ENCODE measurements at regions not wholly inside any gene's neighbourhood (a gene's known extent, or its start where the extent isn't known, plus 50 kb on each side); places are given as distances from the start of the nearest gene placed in this dataset.

- TF ChIP-seq EZH2phosphoT487 (IDR thresholded peaks at IDR 0.05; ENCODE audit: low read depth) (no peak), CTCF (IDR thresholded peaks at IDR 0.05; ENCODE audit: low read depth, low read length) (no peak)
- H3K4me2 ChIP-seq (ENCODE audit: low read length) = no peak overlapping the region
- H3K79me2 ChIP-seq (ENCODE audit: low read length) = no peaks in the 10 kb centered on the region
- no peaks in the 10 kb centered on the region for H3K36me3 ChIP-seq (replicated peaks; ENCODE audit: low read depth, low read length)
- H4K20me1 ChIP-seq (ENCODE audit: insufficient read depth, low read length) = no peaks in the 10 kb centered on the region
- no peak overlapping the region for H3K27ac ChIP-seq (ENCODE audit: low read length)
- H2AFZ ChIP-seq (ENCODE audit: low read depth, low read length) = no peak overlapping the region
- no peak overlapping the region for H3K4me3 ChIP-seq (ENCODE audit: low read length)
- no peaks in the 10 kb centered on the region for H3K27me3 ChIP-seq (ENCODE audit: low read depth, low read length)
- H3K9me3 ChIP-seq (ENCODE audit: insufficient read depth, low read length) = no peaks in the 10 kb centered on the region
- H3K9ac ChIP-seq (ENCODE audit: low read length) = no peak overlapping the region
- no peaks in the 10 kb centered on the region for H3K4me1 ChIP-seq (ENCODE audit: low read length)
Measured at GRCh38 chr20:11671015-11671511, 246.6 kb upstream of the BTBD3 start.

- H3K4me1 ChIP-seq (ENCODE audit: low read length) = no peaks in the 10 kb centered on the region
- H3K9ac ChIP-seq (ENCODE audit: low read length) = no peak overlapping the region
- TF ChIP-seq CTCF (IDR thresholded peaks at IDR 0.05; ENCODE audit: low read depth, low read length) = no peak
- TF ChIP-seq EZH2phosphoT487 (IDR thresholded peaks at IDR 0.05; ENCODE audit: low read depth) = no peak
- H3K9me3 ChIP-seq (ENCODE audit: insufficient read depth, low read length) = no peaks in the 10 kb centered on the region
- no peak overlapping the region for H3K4me3 ChIP-seq (ENCODE audit: low read length)
- no peaks in the 10 kb centered on the region for H3K79me2 ChIP-seq (ENCODE audit: low read length)
- no peak overlapping the region for H2AFZ ChIP-seq (ENCODE audit: low read depth, low read length)
- H3K27ac ChIP-seq (ENCODE audit: low read length) = no peak overlapping the region
- no peaks in the 10 kb centered on the region for H3K36me3 ChIP-seq (replicated peaks; ENCODE audit: low read depth, low read length)
- no peak overlapping the region for H3K4me2 ChIP-seq (ENCODE audit: low read length)
- no peaks in the 10 kb centered on the region for H3K27me3 ChIP-seq (ENCODE audit: low read depth, low read length)
- no peaks in the 10 kb centered on the region for H4K20me1 ChIP-seq (ENCODE audit: insufficient read depth, low read length)
Measured at GRCh38 chr20:11672959-11673358, 244.7 kb upstream of the BTBD3 start.

- Histone ChIP-seq H3K36me3 (replicated peaks; ENCODE audit: low read depth, low read length) (no peaks in the 10 kb centered on the region), H3K4me3 (ENCODE audit: low read length) (no peak overlapping the region), H2AFZ (ENCODE audit: low read depth, low read length) (no peak overlapping the region), H3K9ac (ENCODE audit: low read length) (no peak overlapping the region), H3K27me3 (ENCODE audit: low read depth, low read length) (no peaks in the 10 kb centered on the region), H4K20me1 (ENCODE audit: insufficient read depth, low read length) (no peaks in the 10 kb centered on the region), H3K9me3 (ENCODE audit: insufficient read depth, low read length) (no peaks in the 10 kb centered on the region), H3K27ac (ENCODE audit: low read length) (no peak overlapping the region), H3K79me2 (ENCODE audit: low read length) (no peaks in the 10 kb centered on the region), H3K4me1 (ENCODE audit: low read length) (no peaks in the 10 kb centered on the region), H3K4me2 (ENCODE audit: low read length) (no peak overlapping the region)
- TF ChIP-seq EZH2phosphoT487 (IDR thresholded peaks at IDR 0.05; ENCODE audit: low read depth) (no peak), CTCF (IDR thresholded peaks at IDR 0.05; ENCODE audit: low read depth, low read length) (no peak)
Measured at GRCh38 chr20:11675920-11676629, 241.6 kb upstream of the BTBD3 start.

- Histone ChIP-seq H3K4me2 (ENCODE audit: low read length) (no peak overlapping the region), H3K79me2 (ENCODE audit: low read length) (no peaks in the 10 kb centered on the region), H3K9me3 (ENCODE audit: insufficient read depth, low read length) (no peaks in the 10 kb centered on the region), H3K36me3 (replicated peaks; ENCODE audit: low read depth, low read length) (no peaks in the 10 kb centered on the region), H3K4me3 (ENCODE audit: low read length) (no peak overlapping the region), H2AFZ (ENCODE audit: low read depth, low read length) (no peak overlapping the region), H3K27me3 (ENCODE audit: low read depth, low read length) (no peaks in the 10 kb centered on the region), H4K20me1 (ENCODE audit: insufficient read depth, low read length) (no peaks in the 10 kb centered on the region), H3K9ac (ENCODE audit: low read length) (no peak overlapping the region), H3K27ac (ENCODE audit: low read length) (no peak overlapping the region), H3K4me1 (ENCODE audit: low read length) (no peaks in the 10 kb centered on the region)
- TF ChIP-seq CTCF (IDR thresholded peaks at IDR 0.05; ENCODE audit: low read depth, low read length) (peak; percentile 66), EZH2phosphoT487 (IDR thresholded peaks at IDR 0.05; ENCODE audit: low read depth) (no peak)
Measured at GRCh38 chr20:11676630-11677287, 240.9 kb upstream of the BTBD3 start.

All from OCI-LY3 (cell line).